H1 (cell line): ENCODE measurements at regions not wholly inside any gene's neighbourhood (a gene's known extent, or its start where the extent isn't known, plus 50 kb on each side); places are given as distances from the start of the nearest gene placed in this dataset.

Source experiments
- CTCF ChIA-PET: fragments of 300-600 bp; sonication (Branson Sonifier 250); formaldehyde crosslinking; loops from one replicate; lab custom pipeline; 2021; ENCODE audit not compliant: partially characterized antibody; lab: Charles Lee
- POLR2A ChIA-PET: fragments of 300-600 bp; sonication (Branson Sonifier 250); formaldehyde crosslinking; loops from one replicate; lab custom pipeline; 2021; ENCODE audit warnings: inconsistent platforms; ENCODE audit not compliant: partially characterized antibody; lab: Charles Lee
- DNase-seq, 2 experiments: peaks; one replicate each; pipeline versions ENCODE4 v3.0.0 to v3.0.0-alpha.2; 2010 to 2022; ENCODE audit warnings: low spot score in 2 of 2, low read depth in 1 of 2, mixed read lengths in 1 of 2
- FAIRE-seq: peaks from 2 replicates; lab custom pipeline; 2011; peaks lifted over from hg19 to GRCh38; lab: Jason Lieb, UNC
- H2AFZ ChIP-seq: 2 replicates; pipeline ENCODE4 v1.8.1; 2012; ENCODE audit warnings: low read length, inconsistent platforms
- H2AK5ac ChIP-seq: 2 replicates; pipeline ENCODE4 v1.6.1; 2013; ENCODE audit warnings: low read depth, low read length
- H2BK120ac ChIP-seq: replicated peaks from 2 replicates; pipeline ENCODE3; 2013; ENCODE audit warnings: low read depth, low read length, inconsistent platforms
- H2BK12ac ChIP-seq: 2 replicates; pipeline ENCODE4 v1.6.1; 2013; ENCODE audit warnings: low read depth, low read length
- H2BK15ac ChIP-seq: 2 replicates; pipeline ENCODE4 v1.6.1; 2013; ENCODE audit warnings: low read length
- H2BK20ac ChIP-seq: 2 replicates; pipeline ENCODE4 v1.6.1; 2013; ENCODE audit warnings: low read length
- H2BK5ac ChIP-seq: 2 replicates; pipeline ENCODE4 v1.6.1; 2013; ENCODE audit warnings: low read depth, low read length
- H3K14ac ChIP-seq: 2 replicates; pipeline ENCODE4 v1.6.1; 2013; ENCODE audit warnings: inconsistent platforms; ENCODE audit not compliant: insufficient read length
- H3K18ac ChIP-seq: 2 replicates; pipeline ENCODE4 v1.6.1; 2013; ENCODE audit warnings: low read length; ENCODE audit errors: extremely low read depth
- H3K23ac ChIP-seq: 2 replicates; pipeline ENCODE4 v1.6.1; 2013; ENCODE audit warnings: inconsistent platforms; ENCODE audit not compliant: insufficient read length
- H3K23me2 ChIP-seq: 2 replicates; pipeline ENCODE4 v1.6.1; 2013; ENCODE audit warnings: low read depth, low read length
- H3K27ac ChIP-seq: 2 replicates; pipeline ENCODE4 v1.6.1; 2011; ENCODE audit warnings: low read depth, low read length, inconsistent platforms
- H3K27me3 ChIP-seq, 4 experiments: replicated peaks in 1 of 4; 1 replicate in 1 of 4; 2 replicates in 3 of 4; pipeline versions ENCODE4 v1.6.1 to v1.8.1; 2011 to 2013; ENCODE audit warnings: low read length in 3 of 4, mild to moderate bottlenecking in 3 of 4, inconsistent platforms in 2 of 4, mixed read lengths in 2 of 4, moderate library complexity in 1 of 4; ENCODE audit not compliant: control insufficient read depth in 3 of 4, insufficient read depth in 3 of 4; ENCODE audit errors: extremely low read depth in 1 of 4
- H3K36me3 ChIP-seq, 4 experiments: 2 replicates each; pipeline versions ENCODE4 v1.6.1 to v1.8.1; 2011 to 2013; ENCODE audit warnings: mild to moderate bottlenecking in 4 of 4, low read length in 3 of 4, moderate library complexity in 2 of 4, control low read depth in 1 of 4, inconsistent platforms in 1 of 4; ENCODE audit not compliant: insufficient read depth in 4 of 4, control insufficient read depth in 2 of 4
- H3K4ac ChIP-seq: replicated peaks from 2 replicates; pipeline ENCODE3; 2013; ENCODE audit warnings: low read length, low read depth, mixed read lengths, inconsistent platforms; ENCODE audit not compliant: insufficient read length
- H3K4me1 ChIP-seq, 4 experiments: replicated peaks in 1 of 4; 1 replicate in 1 of 4; 2 replicates in 3 of 4; pipeline versions ENCODE4 v1.6.1 to v1.8.1; 2011 to 2013; ENCODE audit warnings: low read length in 3 of 4, inconsistent platforms in 2 of 4, mixed read lengths in 1 of 4; ENCODE audit not compliant: insufficient read depth in 4 of 4, control insufficient read depth in 3 of 4
- H3K4me2 ChIP-seq, 2 experiments: 2 replicates each; pipeline versions ENCODE4 v1.6.1 to v1.8.1; 2011 to 2013; ENCODE audit warnings: low read depth in 2 of 2, low read length in 2 of 2, control low read depth in 1 of 2, inconsistent platforms in 1 of 2, mild to moderate bottlenecking in 1 of 2; ENCODE audit not compliant: insufficient read depth in 1 of 2
- H3K4me3 ChIP-seq, 4 experiments: fragments of 200-600, 300-600 bp in 1 of 4; sonication (generic), shearing (Covaris generic), sonication (Bioruptor Twin) in 1 of 4; 2 replicates each; pipeline versions ENCODE4 v1.5.1 to v1.8.1; 2011 to 2016; ENCODE audit warnings: low read length in 4 of 4, low read depth in 3 of 4, control low read depth in 2 of 4, inconsistent platforms in 2 of 4, mild to moderate bottlenecking in 2 of 4, mixed read lengths in 1 of 4, moderate library complexity in 1 of 4; ENCODE audit not compliant: insufficient read depth in 2 of 4; ENCODE audit errors: extremely low read depth in 1 of 4
- H3K56ac ChIP-seq: replicated peaks from 2 replicates; pipeline ENCODE3; 2013; ENCODE audit warnings: low read depth, mild to moderate bottlenecking, mixed read lengths, low read length, inconsistent platforms; ENCODE audit not compliant: insufficient read length
- H3K79me1 ChIP-seq: 2 replicates; pipeline ENCODE4 v1.6.1; 2013; ENCODE audit warnings: low read depth, low read length, control low read depth
- H3K79me2 ChIP-seq, 2 experiments: 2 replicates each; pipeline versions ENCODE4 v1.6.1 to v1.8.1; 2012 to 2013; ENCODE audit warnings: low read length in 2 of 2, mild to moderate bottlenecking in 2 of 2, inconsistent platforms in 1 of 2; ENCODE audit not compliant: insufficient read depth in 2 of 2, control insufficient read depth in 1 of 2
- H3K9ac ChIP-seq, 4 experiments: replicated peaks in 1 of 4; 1 replicate in 1 of 4; 2 replicates in 3 of 4; pipeline versions ENCODE4 v1.6.1 to v1.8.1; 2011 to 2013; ENCODE audit warnings: low read depth in 3 of 4, low read length in 3 of 4, control low read depth in 2 of 4, mild to moderate bottlenecking in 2 of 4, moderate library complexity in 2 of 4, inconsistent platforms in 1 of 4; ENCODE audit errors: extremely low read depth in 1 of 4
- H3K9me3 ChIP-seq, 2 experiments: 2 replicates each; pipeline versions ENCODE4 v1.6.1 to v1.8.1; 2012 to 2013; ENCODE audit warnings: mild to moderate bottlenecking in 2 of 2, moderate library complexity in 2 of 2, control low read depth in 1 of 2, inconsistent platforms in 1 of 2, low read depth in 1 of 2, low read length in 1 of 2, mixed read lengths in 1 of 2; ENCODE audit not compliant: insufficient read depth in 2 of 2
- H4K20me1 ChIP-seq, 2 experiments: replicated peaks in 1 of 2; 2 replicates each; pipeline versions ENCODE3 to v1.8.1; 2011 to 2013; ENCODE audit warnings: inconsistent platforms in 2 of 2, low read length in 2 of 2, mild to moderate bottlenecking in 1 of 2; ENCODE audit not compliant: insufficient read depth in 2 of 2, control insufficient read depth in 1 of 2
- H4K5ac ChIP-seq: 2 replicates; pipeline ENCODE4 v1.6.1; 2013; ENCODE audit warnings: low read length, low read depth, mixed read lengths, inconsistent platforms; ENCODE audit not compliant: insufficient read length
- H4K8ac ChIP-seq: 2 replicates; pipeline ENCODE4 v1.8.0; 2013; ENCODE audit warnings: mild to moderate bottlenecking, moderate library complexity, low read length, inconsistent platforms; ENCODE audit not compliant: insufficient read depth; ENCODE audit errors: extremely low read depth
- H4K91ac ChIP-seq: replicated peaks from 2 replicates; pipeline ENCODE3; 2013; ENCODE audit warnings: low read length, mixed read lengths, inconsistent platforms; ENCODE audit not compliant: insufficient read length
- BRCA1 ChIP-seq: IDR thresholded peaks from 2 replicates; pipeline ENCODE4 v1.6.1; 2012; ENCODE audit warnings: low read depth, low read length, improper control_type of control experiment
- EZH2 ChIP-seq: fragments of 200-600 bp; sonication (generic); IDR thresholded peaks from 2 replicates; pipeline ENCODE4 v1.7.1; 2012; ENCODE audit warnings: low read depth, mild to moderate bottlenecking, moderate library complexity, low read length, inconsistent platforms; ENCODE audit not compliant: severe bottlenecking
- HDAC2 ChIP-seq, 2 experiments: fragments of 300-600 bp in 1 of 2; sonication (generic) in 1 of 2; IDR thresholded peaks; 2 replicates each; pipeline ENCODE4 v1.6.1; 2011 to 2012; ENCODE audit warnings: low read depth in 2 of 2, low read length in 2 of 2, mild to moderate bottlenecking in 2 of 2, moderate library complexity in 2 of 2, borderline replicate concordance in 1 of 2, inconsistent platforms in 1 of 2
- MAFK ChIP-seq: IDR thresholded peaks from 2 replicates; pipeline ENCODE4 v1.6.1; 2012; ENCODE audit warnings: low read depth, mild to moderate bottlenecking, improper control_type of control experiment, low read length
- SP1 ChIP-seq: IDR thresholded peaks from 2 replicates; pipeline ENCODE4 v1.6.1; 2011; ENCODE audit warnings: low read depth, low read length
- TBP ChIP-seq: IDR thresholded peaks from 2 replicates; pipeline ENCODE4 v1.6.1; 2011; ENCODE audit warnings: low read depth, low read length, improper control_type of control experiment
- WGBS, 2 experiments: shearing (Covaris generic) in 1 of 2; methylation state at CpG; one replicate each; pipeline versions ENCODE4 v1.1.6 to v1.1.7; 2013 to 2015; ENCODE audit warnings: low lambda C conversion rate in 2 of 2, mixed read lengths in 2 of 2, inconsistent platforms in 1 of 2, low coverage in 1 of 2, missing lambda C conversion rate in 1 of 2; ENCODE audit not compliant: insufficient replicate concordance in 2 of 2, insufficient coverage in 1 of 2, insufficient read length in 1 of 2; ENCODE audit errors: extremely low coverage in 1 of 2, missing lambda C conversion rate in 1 of 2; 5-methylcytosine and 5-hydroxymethylcytosine counted together

DNA sequence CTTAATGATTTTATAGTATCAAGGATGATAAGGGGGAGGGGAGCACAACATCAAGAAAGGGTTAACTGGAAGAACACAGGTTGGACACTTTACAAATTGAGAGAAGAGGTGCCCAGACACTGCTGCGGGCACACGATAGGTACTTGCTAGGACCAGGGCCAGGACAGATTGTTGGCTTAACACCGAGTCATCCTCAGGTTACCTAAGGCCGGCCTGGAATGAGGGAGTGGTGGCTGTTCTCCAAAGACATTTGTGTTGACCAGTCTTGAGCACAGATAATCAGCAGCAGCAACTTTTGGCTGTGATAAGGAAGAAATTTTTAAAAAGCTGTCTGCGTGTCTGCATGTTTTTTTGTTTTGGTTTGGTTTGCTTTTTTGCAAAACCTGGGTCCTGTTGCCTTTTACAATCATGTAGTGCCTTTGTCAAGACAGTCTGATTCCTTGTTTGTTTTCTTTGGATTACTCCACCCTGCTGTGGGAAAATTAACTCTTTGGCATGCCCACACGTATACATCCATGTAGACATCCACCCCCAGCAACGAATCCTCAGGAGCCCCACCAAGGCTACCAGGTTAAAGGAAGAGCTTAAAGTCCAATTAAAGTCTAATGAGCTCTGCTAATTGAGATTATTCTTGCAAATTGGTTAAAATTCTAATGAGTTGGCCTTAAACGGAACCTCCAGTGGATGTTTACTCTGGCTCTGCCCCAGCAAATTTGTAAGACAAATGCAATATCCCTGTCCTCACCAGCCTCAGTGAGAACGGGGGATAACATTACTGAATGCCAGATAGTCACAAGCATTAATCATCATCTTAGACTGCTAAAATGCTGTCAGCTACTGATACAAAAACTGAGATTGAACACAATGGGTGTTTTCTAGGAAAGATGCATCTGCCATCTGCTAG is 382.3 kb downstream of the ACTL7B start:
- H2AFZ ChIP-seq: 0 out of 2 replicates have a peak overlapping the region, but pooled peaks have one; percentile 39
- no peaks in the 10 kb centered on the region for H3K36me3 ChIP-seq
- no peak overlapping the region for H3K23ac ChIP-seq
- 86% methylated on average over 7 of the region's 9 CpGs; no CpG with 5 or more reads in 1 of the 2 experiments for WGBS, 2 experiments
- no peak overlapping the region for H4K91ac ChIP-seq
- no peaks in the 10 kb centered on the region; a peak in 1 of 4 replicates for H3K9me3 ChIP-seq
- no peak overlapping the region for H4K8ac ChIP-seq
- H2BK15ac ChIP-seq: no peak overlapping the region
- no peak for FAIRE-seq
- no peaks in the 10 kb centered on the region for H3K23me2 ChIP-seq
- H2BK12ac ChIP-seq: no peak overlapping the region
- no peak overlapping the region for H3K9ac ChIP-seq
- TF ChIP-seq SP1 (no peak), MAFK (no peak), TBP (no peak), HDAC2 (IDR thresholded peaks at IDR 0.05; ENCODE audit: borderline replicate concordance in 1 of 2, low read depth in 2 of 2, low read length in 2 of 2) (no peak), BRCA1 (no peak), EZH2 (no peak)
- no peak overlapping the region; the same call in 1 of the 2 replicates for H2AK5ac ChIP-seq
- no peak overlapping the region for H3K27ac ChIP-seq
- H3K18ac ChIP-seq: no peak overlapping the region
- H3K27me3 ChIP-seq: no peaks in the 10 kb centered on the region
- no peaks in the 10 kb centered on the region for H3K79me2 ChIP-seq
- DNase-seq: no peak
- ChIA-PET CTCF (interaction anchor here (0.7 to 1.4 kb wide), 5 partner anchors 11 to 324 kb away, joined by 3 to 8 read pairs (median 3); no protein-coding TSS in a partner anchor), POLR2A (no interaction called here)
- no peak overlapping the region for H2BK120ac ChIP-seq
- H3K79me1 ChIP-seq: no peaks in the 10 kb centered on the region
- H4K20me1 ChIP-seq: no peaks in the 10 kb centered on the region
- no peak overlapping the region for H3K14ac ChIP-seq
- peaks cover 0 to 6% (median 2%) of the 10 kb centered on the region in 4 experiments; a peak in 1 of 7 replicates for H3K4me1 ChIP-seq
- H3K56ac ChIP-seq: no peak overlapping the region
- H3K4me2 ChIP-seq: no peak overlapping the region
- H4K5ac ChIP-seq: no peak overlapping the region
- no peak overlapping the region for H3K4ac ChIP-seq
- H2BK20ac ChIP-seq: no peak overlapping the region
- H2BK5ac ChIP-seq: no peak overlapping the region
- H3K4me3 ChIP-seq: no peak overlapping the region
